ENCODE measurements at regions not wholly inside any gene's neighbourhood (a gene's known extent, or its start where the extent isn't known, plus 50 kb on each side); places are given as distances from the start of the nearest gene placed in this dataset.

- no peak for DNase-seq (ENCODE audit: low spot score)
Observed at GRCh38 chr2:161571051-161571429, 53.2 kb upstream of the SLC4A10 start.
